ENCODE measurements at regions not wholly inside any gene's neighbourhood (a gene's known extent, or its start where the extent isn't known, plus 50 kb on each side); places are given as distances from the start of the nearest gene placed in this dataset.

DNA sequence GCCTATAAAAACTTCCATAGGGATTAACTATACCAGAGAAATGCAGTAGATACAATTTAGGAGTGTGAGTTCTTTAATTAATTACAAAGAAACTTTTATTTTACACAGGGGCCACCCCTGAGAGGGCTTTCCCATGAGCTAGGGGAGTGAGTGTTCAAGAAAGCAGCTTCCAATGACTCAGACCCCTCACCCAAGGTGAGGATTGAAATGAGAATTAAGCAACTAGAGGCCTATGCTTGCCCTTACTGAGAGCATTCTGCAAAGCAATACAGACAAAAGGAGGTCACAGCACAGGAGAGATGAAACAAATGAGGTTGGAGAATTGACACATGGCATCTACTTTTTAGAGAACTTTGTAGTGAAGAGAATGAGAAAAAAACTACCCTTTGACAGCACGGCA lies 301.8 kb downstream of the WDR11 start:
- ChIA-PET POLR2A (ENCODE audit: low non-redundant PET) (no interaction called here), CTCF (no interaction called here)
- TF ChIP-seq, protein P1, sequence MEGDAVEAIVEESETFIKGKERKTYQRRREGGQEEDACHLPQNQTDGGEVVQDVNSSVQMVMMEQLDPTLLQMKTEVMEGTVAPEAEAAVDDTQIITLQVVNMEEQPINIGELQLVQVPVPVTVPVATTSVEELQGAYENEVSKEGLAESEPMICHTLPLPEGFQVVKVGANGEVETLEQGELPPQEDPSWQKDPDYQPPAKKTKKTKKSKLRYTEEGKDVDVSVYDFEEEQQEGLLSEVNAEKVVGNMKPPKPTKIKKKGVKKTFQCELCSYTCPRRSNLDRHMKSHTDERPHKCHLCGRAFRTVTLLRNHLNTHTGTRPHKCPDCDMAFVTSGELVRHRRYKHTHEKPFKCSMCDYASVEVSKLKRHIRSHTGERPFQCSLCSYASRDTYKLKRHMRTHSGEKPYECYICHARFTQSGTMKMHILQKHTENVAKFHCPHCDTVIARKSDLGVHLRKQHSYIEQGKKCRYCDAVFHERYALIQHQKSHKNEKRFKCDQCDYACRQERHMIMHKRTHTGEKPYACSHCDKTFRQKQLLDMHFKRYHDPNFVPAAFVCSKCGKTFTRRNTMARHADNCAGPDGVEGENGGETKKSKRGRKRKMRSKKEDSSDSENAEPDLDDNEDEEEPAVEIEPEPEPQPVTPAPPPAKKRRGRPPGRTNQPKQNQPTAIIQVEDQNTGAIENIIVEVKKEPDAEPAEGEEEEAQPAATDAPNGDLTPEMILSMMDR (conservative IDR thresholded peaks at IDR 0.05; ENCODE audit: low read depth): no peak
- no peak overlapping the region for H3K27ac ChIP-seq
- DNase-seq (ENCODE audit: low spot score): no peak

GRCh38 chr10:121154310-121154709 lies 303.1 kb downstream of the WDR11 start:
- ChIA-PET POLR2A (ENCODE audit: low non-redundant PET) (no interaction called here), CTCF (no interaction called here)
- TF ChIP-seq, protein P1 (conservative IDR thresholded peaks at IDR 0.05; ENCODE audit: low read depth): no peak
- no peak overlapping the region for H3K27ac ChIP-seq
- no peak for DNase-seq (ENCODE audit: low spot score)

DNA sequence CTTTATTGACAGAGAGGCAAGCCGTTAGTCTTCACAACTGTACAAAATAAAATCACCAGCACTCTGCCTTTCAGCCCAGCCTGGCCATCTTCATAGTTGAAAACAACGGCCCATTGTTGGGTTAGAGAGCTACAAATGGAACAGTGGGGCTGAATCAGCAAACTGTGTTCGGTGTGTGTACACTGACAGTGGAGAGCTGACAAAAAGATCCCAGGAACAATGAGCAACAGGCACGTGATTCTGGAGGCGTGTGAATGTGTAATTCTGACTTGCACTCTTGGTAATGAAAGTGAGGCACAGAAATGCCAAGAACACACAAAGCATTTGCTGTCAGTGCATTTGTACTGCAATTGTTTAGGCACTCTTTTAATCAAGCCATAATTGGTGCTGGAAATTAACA lies 303.7 kb downstream of the WDR11 start:
- no peak overlapping the region for H3K27ac ChIP-seq
- DNase-seq (ENCODE audit: low spot score): peak; percentile 41
- TF ChIP-seq, protein P1 (conservative IDR thresholded peaks at IDR 0.05; ENCODE audit: low read depth): no peak
- CTCF ChIA-PET: interaction anchor here (0.7 kb wide), 1 partner anchor 719 kb away, joined by 3 read pairs; no protein-coding TSS in a partner anchor
- POLR2A ChIA-PET (ENCODE audit: low non-redundant PET): no interaction called here

DNA sequence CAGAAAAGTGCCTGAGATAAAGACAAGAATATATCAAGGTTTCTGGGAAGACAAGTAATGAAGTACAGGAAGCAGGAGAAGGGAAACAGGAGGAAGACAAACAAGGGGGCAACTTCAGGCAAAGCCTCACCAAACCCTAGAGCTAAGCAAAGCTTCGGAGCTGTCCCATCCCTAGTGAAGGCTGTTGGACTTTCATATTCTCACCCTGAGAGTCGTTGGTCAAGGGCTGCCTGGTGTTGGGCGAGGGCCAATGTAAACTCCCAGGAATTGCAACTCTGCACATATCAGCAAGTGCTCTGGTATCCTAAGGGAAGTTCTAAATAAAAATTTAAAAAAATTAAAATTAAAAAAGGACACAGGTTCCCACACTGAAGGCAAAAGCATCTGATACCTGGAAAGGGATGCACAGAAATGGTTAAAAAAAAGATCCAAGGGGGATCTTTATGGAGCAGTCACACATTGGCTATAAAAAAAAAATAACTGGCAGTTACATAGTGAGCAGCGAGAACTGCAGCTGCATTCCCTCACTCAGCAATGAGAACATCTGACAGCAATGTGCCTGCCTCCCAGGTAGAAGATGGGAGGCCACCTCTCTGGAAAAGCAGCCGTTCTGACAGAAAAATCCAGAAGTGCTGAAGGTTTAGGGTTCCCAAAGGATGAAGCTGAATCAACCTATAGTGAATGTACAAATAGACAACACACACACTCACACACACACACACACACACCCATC lies 304.7 kb downstream of the WDR11 start:
- ChIA-PET CTCF (interaction anchor here (0.7 kb wide), 1 partner anchor 720 kb away, joined by 3 read pairs; no protein-coding TSS in a partner anchor), POLR2A (ENCODE audit: low non-redundant PET) (no interaction called here)
- H3K27ac ChIP-seq: no peak overlapping the region
- TF ChIP-seq, protein P1 (conservative IDR thresholded peaks at IDR 0.05; ENCODE audit: low read depth): no peak
- no peak for DNase-seq (ENCODE audit: low spot score)

DNA sequence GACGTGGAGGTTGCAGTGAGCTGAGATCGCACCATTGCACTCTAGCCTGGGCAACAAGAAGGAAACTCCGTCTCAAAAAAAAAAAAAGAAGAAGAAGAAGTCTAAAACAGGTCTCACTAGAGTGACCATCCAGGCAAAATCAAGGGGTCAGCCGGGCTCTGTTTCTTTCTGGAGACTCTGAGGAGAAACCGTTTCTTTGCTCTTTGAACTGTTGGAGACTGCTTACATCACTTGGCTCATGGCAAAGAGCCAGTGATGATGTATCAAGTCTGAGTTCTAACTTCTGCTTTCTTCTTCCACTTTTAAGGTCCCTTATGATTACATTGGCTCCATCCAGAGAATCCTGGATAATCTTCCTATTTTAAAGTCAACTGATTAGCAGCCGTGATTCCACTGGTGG lies 306.8 kb downstream of the WDR11 start:
- no peak for DNase-seq (ENCODE audit: low spot score)
- TF ChIP-seq, protein P1 (conservative IDR thresholded peaks at IDR 0.05; ENCODE audit: low read depth): no peak
- POLR2A ChIA-PET (ENCODE audit: low non-redundant PET): no interaction called here
- CTCF ChIA-PET: no interaction called here
- H3K27ac ChIP-seq: no peak overlapping the region

DNA sequence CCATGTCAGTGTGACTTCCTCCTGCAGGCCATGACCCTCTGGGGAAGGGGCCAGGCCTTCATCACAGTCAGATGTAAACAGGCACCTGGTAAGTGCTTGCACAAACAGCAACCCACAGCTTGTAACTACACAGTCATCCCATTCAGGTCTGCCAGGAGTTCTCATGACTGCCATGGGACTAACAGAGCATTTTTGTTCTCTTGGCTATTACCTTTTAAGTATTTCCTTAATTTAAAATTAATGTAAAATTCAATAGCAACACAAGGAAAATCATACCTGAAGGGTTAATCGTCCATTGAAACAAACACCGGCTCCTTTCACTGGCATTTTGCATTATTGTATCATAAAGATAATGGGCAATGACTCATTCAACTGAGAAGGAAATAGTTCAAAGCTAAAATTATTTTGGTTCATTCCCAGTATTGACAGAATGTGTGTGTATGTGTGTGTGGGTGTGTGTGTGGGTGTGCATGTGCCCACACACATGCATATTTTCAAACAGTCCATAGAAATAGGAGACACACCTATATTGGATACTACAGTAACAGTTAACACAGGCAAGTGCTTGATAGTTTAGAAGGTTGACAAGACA lies 307.9 kb downstream of the WDR11 start:
- ChIA-PET CTCF (interaction anchor here (0.7 kb wide), 1 partner anchor 892 kb away, joined by 5 read pairs; no protein-coding TSS in a partner anchor), POLR2A (ENCODE audit: low non-redundant PET) (no interaction called here)
- no peak overlapping the region for H3K27ac ChIP-seq
- peak; percentile 52 for DNase-seq (ENCODE audit: low spot score)
- TF ChIP-seq, protein P1 (conservative IDR thresholded peaks at IDR 0.05; ENCODE audit: low read depth): no peak
